ENCODE measurements at regions not wholly inside any gene's neighbourhood (a gene's known extent, or its start where the extent isn't known, plus 50 kb on each side); places are given as distances from the start of the nearest gene placed in this dataset.
A peak's percentile ranks its signal among the peaks of the same experiment; 100 is the strongest.

GRCh38 chr5:26791021-26791420 lies 247.4 kb downstream of the CDH9 start:
- no peak for TF ChIP-seq CTCF (conservative IDR thresholded peaks at IDR 0.05; ENCODE audit: low read depth, low read length)
- H3K4me3 ChIP-seq (ENCODE audit: low read length) = no peak overlapping the region
- DNase-seq (ENCODE audit: low read depth) = no peak

- TF ChIP-seq CTCF (conservative IDR thresholded peaks at IDR 0.05; ENCODE audit: low read depth, low read length) = no peak
- no peak overlapping the region for H3K4me3 ChIP-seq (ENCODE audit: low read length)
- DNase-seq (ENCODE audit: low read depth) = peak; percentile 12
Observed at GRCh38 chr5:26763215-26763614, 275.2 kb downstream of the CDH9 start.

GRCh38 chr5:26761446-26761845 lies 276.9 kb downstream of the CDH9 start:
- DNase-seq (ENCODE audit: low read depth) = no peak
- TF ChIP-seq CTCF (conservative IDR thresholded peaks at IDR 0.05; ENCODE audit: low read depth, low read length) = no peak
- no peak overlapping the region for H3K4me3 ChIP-seq (ENCODE audit: low read length)

- DNase-seq (ENCODE audit: low read depth) = no peak
- no peak overlapping the region for H3K4me3 ChIP-seq (ENCODE audit: low read length)
- no peak for TF ChIP-seq CTCF (conservative IDR thresholded peaks at IDR 0.05; ENCODE audit: low read depth, low read length)
Observed at GRCh38 chr5:26761045-26761444, 277.3 kb downstream of the CDH9 start.

GRCh38 chr5:26757941-26758340 lies 280.4 kb downstream of the CDH9 start:
- no peak for DNase-seq (ENCODE audit: low read depth)
- TF ChIP-seq CTCF (conservative IDR thresholded peaks at IDR 0.05; ENCODE audit: low read depth, low read length) = no peak

GRCh38 chr5:26749829-26750228 lies 288.6 kb downstream of the CDH9 start:
- no peak for DNase-seq (ENCODE audit: low read depth)
- no peak for TF ChIP-seq CTCF (conservative IDR thresholded peaks at IDR 0.05; ENCODE audit: low read depth, low read length)
- H3K4me3 ChIP-seq (ENCODE audit: low read length) = no peak overlapping the region

More at GRCh38 chr5:26757941-26758340, 280.4 kb downstream of the CDH9 start:
- no peak overlapping the region for H3K4me3 ChIP-seq (ENCODE audit: low read length)

GRCh38 chr5:26740182-26740581 lies 298.2 kb downstream of the CDH9 start:
- no peak for TF ChIP-seq CTCF (conservative IDR thresholded peaks at IDR 0.05; ENCODE audit: low read depth, low read length)
- no peak overlapping the region for H3K4me3 ChIP-seq (ENCODE audit: low read length)
- no peak for DNase-seq (ENCODE audit: low read depth)

Data from retinal pigment epithelial cell (primary cell).